ENCODE measurements at regions not wholly inside any gene's neighbourhood (a gene's known extent, or its start where the extent isn't known, plus 50 kb on each side); places are given as distances from the start of the nearest gene placed in this dataset.

- Histone ChIP-seq H3K27me3 (no peaks in the 10 kb centered on the region), H3K4me1 (no peaks in the 10 kb centered on the region), H3K4me3 (no peak overlapping the region), H3K9me3 (no peaks in the 10 kb centered on the region), H3K27ac (no peak overlapping the region), H3K36me3 (no peaks in the 10 kb centered on the region)
- DNase-seq (no peak), ATAC-seq (no peak)
- intact Hi-C loops (cut with DNase I) = no loop called here
- 83% methylated on average over 1 of the region's 2 CpGs for WGBS (ENCODE audit: insufficient coverage, low coverage, low lambda C conversion rate, missing lambda C conversion rate)
- TF ChIP-seq POLR2A (IDR thresholded peaks at IDR 0.05) = no peak
Measured at GRCh38 chr12:59929110-59929509, 333.3 kb downstream of the SLC16A7 start.

- Histone ChIP-seq H3K4me3 (no peak overlapping the region), H3K27me3 (no peaks in the 10 kb centered on the region), H3K4me1 (no peaks in the 10 kb centered on the region), H3K36me3 (no peaks in the 10 kb centered on the region), H3K9me3 (no peaks in the 10 kb centered on the region), H3K27ac (no peak overlapping the region)
- WGBS (ENCODE audit: insufficient coverage, low coverage, low lambda C conversion rate, missing lambda C conversion rate) = 67% methylated on average over 1 of the region's 1 CpG
- ATAC-seq = no peak
- intact Hi-C loops (cut with DNase I) = no loop called here
- TF ChIP-seq POLR2A (IDR thresholded peaks at IDR 0.05) = no peak
- TF ChIP-seq CTCF (IDR thresholded peaks at IDR 0.05) = no peak
- DNase-seq = no peak
Measured at GRCh38 chr12:59934486-59934885, 338.7 kb downstream of the SLC16A7 start.

GRCh38 chr12:59936534-59936933 lies 340.7 kb downstream of the SLC16A7 start:
- Histone ChIP-seq H3K4me1 (no peaks in the 10 kb centered on the region), H3K36me3 (no peaks in the 10 kb centered on the region), H3K9me3 (no peaks in the 10 kb centered on the region), H3K27me3 (no peaks in the 10 kb centered on the region), H3K27ac (no peak overlapping the region), H3K4me3 (no peak overlapping the region)
- 47% methylated on average over 3 of the region's 3 CpGs for WGBS (ENCODE audit: insufficient coverage, low coverage, low lambda C conversion rate, missing lambda C conversion rate)
- no peak for TF ChIP-seq POLR2A (IDR thresholded peaks at IDR 0.05)
- TF ChIP-seq CTCF (IDR thresholded peaks at IDR 0.05) = no peak
- intact Hi-C loops (cut with DNase I) = no loop called here
- ATAC-seq (no peak), DNase-seq (no peak)

- Histone ChIP-seq H3K4me3 (no peak overlapping the region), H3K4me1 (no peaks in the 10 kb centered on the region), H3K9me3 (no peaks in the 10 kb centered on the region), H3K27ac (no peak overlapping the region), H3K27me3 (no peaks in the 10 kb centered on the region), H3K36me3 (no peaks in the 10 kb centered on the region)
- ATAC-seq = no peak
- intact Hi-C loops (cut with DNase I) = no loop called here
- DNase-seq = no peak
- no peak for TF ChIP-seq POLR2A (IDR thresholded peaks at IDR 0.05)
- TF ChIP-seq CTCF (IDR thresholded peaks at IDR 0.05) = no peak
Measured at GRCh38 chr12:59937148-59937547, 341.3 kb downstream of the SLC16A7 start.

GRCh38 chr12:59938190-59938962 lies 342.5 kb downstream of the SLC16A7 start:
- no peak overlapping the region for H3K4me3 ChIP-seq
- intact Hi-C loops (cut with DNase I) = no loop called here
- no peak overlapping the region for H3K27ac ChIP-seq
- no peak for DNase-seq
- no peaks in the 10 kb centered on the region for H3K4me1 ChIP-seq
- no peaks in the 10 kb centered on the region for H3K27me3 ChIP-seq
- TF ChIP-seq CTCF (IDR thresholded peaks at IDR 0.05) (no peak), POLR2A (IDR thresholded peaks at IDR 0.05) (no peak)
- no peak for ATAC-seq
- H3K36me3 ChIP-seq = no peaks in the 10 kb centered on the region
- no peaks in the 10 kb centered on the region for H3K9me3 ChIP-seq
- whole genome bisulfite sequencing (ENCODE audit: insufficient coverage, low coverage, low lambda C conversion rate, missing lambda C conversion rate) = 60% methylated on average over 8 of the region's 8 CpGs

All from right lobe of liver (tissue), 6 donors.